Activated CD8-positive, alpha-beta T cell treated with anti-CD3 and anti-CD28 coated beads for 36 hours (primary cell): ENCODE measurements at regions not wholly inside any gene's neighbourhood (a gene's known extent, or its start where the extent isn't known, plus 50 kb on each side); places are given as distances from the start of the nearest gene placed in this dataset.

ENCODE experiments used
- ATAC-seq: fragments of 200-7000 bp; cut with Tn5 transposase; one replicate; pipeline ENCODE4 v1.10.0; 2021; ENCODE audit warnings: mild to moderate bottlenecking, moderate library complexity
- CTCF ChIA-PET: fragments of 350-600 bp; sonication (Branson Sonifier 250); formaldehyde crosslinking; loops from one replicate; lab custom pipeline; 2021; ENCODE audit warnings: antibody characterized with exemption; lab: Charles Lee
- POLR2A ChIA-PET: fragments of 350-600 bp; sonication (Branson Sonifier 250); formaldehyde crosslinking; loops from one replicate; lab custom pipeline; 2021; ENCODE audit warnings: antibody characterized with exemption; lab: Charles Lee
- DNase-seq: peaks from one replicate; pipeline ENCODE4 v3.0.0-alpha.2; 2020
- H3K27ac Mint-ChIP-seq: one replicate; pipeline ENCODE4 v1.8.0; 2021; ENCODE audit warnings: mild to moderate bottlenecking, mixed read lengths
- H3K27me3 Mint-ChIP-seq: one replicate; pipeline ENCODE4 v1.8.0; 2021; ENCODE audit warnings: mixed read lengths
- H3K36me3 Mint-ChIP-seq: one replicate; pipeline ENCODE4 v1.8.0; 2021; ENCODE audit warnings: low read depth, mixed read lengths
- H3K4me1 Mint-ChIP-seq: one replicate; pipeline ENCODE4 v1.8.0; 2021; ENCODE audit warnings: low read depth, mixed read lengths
- H3K4me3 Mint-ChIP-seq: one replicate; pipeline ENCODE4 v1.8.0; 2021; ENCODE audit warnings: mild to moderate bottlenecking, moderate library complexity, mixed read lengths
- H3K9me3 Mint-ChIP-seq: one replicate; pipeline ENCODE4 v1.8.0; 2021; ENCODE audit warnings: mixed read lengths
- CTCF ChIP-seq: fragments of 200-600 bp; IDR thresholded peaks from one replicate; pipeline ENCODE4 v1.8.0; 2022; ENCODE audit warnings: antibody characterized with exemption, mild to moderate bottlenecking
- intact Hi-C: fragments of 100-400 bp; cut with micrococcal nuclease; formaldehyde crosslinking; loops from one replicate; pipeline ENCODE4 v1.10.0; 2022

DNA sequence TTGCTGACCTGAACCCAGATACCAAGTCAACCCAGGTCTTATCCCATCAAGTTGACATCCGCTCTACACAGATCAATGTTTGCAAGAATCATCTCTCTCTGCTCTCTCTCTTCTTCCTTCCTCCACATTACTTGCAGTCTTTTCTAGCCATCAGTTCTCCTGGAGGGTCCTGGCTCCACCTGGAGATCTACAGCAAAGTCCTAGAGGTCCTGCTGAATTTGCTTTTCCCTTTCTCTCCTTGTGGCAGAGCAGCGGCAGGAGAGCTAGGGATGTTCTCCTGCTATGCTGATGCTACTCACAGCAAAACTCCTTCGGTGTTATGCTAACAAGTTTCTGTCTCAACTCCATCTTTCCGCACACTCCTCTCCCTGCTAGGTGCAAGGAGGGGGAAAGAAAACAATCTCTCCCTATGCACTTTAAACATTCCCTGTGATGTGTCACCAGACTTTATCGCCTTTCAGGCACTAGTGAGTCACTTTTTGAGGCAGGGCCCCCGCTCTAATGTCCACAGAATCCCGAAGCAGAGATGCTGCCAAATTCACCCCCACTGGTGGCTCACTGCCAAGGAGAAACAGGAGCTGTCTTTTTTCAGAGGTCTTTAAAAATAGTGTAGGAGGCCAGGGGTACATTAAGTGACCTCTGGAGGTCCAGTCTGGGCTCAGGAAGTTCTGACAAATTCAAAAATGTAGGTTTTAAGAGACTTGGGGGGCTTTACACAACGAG lies 62.6 kb downstream of the FAM50B start:
- ChIA-PET POLR2A (no interaction called here), CTCF (interaction anchor here (1.8 to 2.0 kb wide), 3 partner anchors 21 to 169 kb away, joined by 4 to 5 read pairs (median 5); partner anchors contain the start of gene FAM50B)
- H3K36me3 Mint-ChIP-seq: no peaks in the 10 kb centered on the region
- TF ChIP-seq CTCF: no peak
- no peaks in the 10 kb centered on the region for H3K9me3 Mint-ChIP-seq
- no peak for DNase-seq
- H3K4me3 Mint-ChIP-seq: no peak overlapping the region
- H3K27ac Mint-ChIP-seq: no peak overlapping the region
- peaks cover 46% of the 10 kb centered on the region for H3K27me3 Mint-ChIP-seq
- peaks cover 21% of the 10 kb centered on the region for H3K4me1 Mint-ChIP-seq
- no peak for ATAC-seq
- intact Hi-C loops: no loop called here

GRCh38 chr6:3912361-3913076 lies 63.3 kb downstream of the FAM50B start:
- no peak for TF ChIP-seq CTCF
- ChIA-PET POLR2A (no interaction called here), CTCF (interaction anchor here (1.3 to 1.6 kb wide), 3 partner anchors 64 to 79 kb away, joined by 3 to 7 read pairs (median 4); partner anchors contain the start of gene FAM50B)
- Mint-ChIP-seq H3K36me3 (no peaks in the 10 kb centered on the region), H3K27ac (no peak overlapping the region), H3K4me1 (peaks cover 21% of the 10 kb centered on the region), H3K4me3 (no peak overlapping the region), H3K27me3 (peaks cover 44% of the 10 kb centered on the region), H3K9me3 (no peaks in the 10 kb centered on the region)
- DNase-seq (no peak), ATAC-seq (no peak)
- intact Hi-C loops: no loop called here

- ATAC-seq (no peak), DNase-seq (no peak)
- CTCF ChIA-PET: interaction anchor here (1.3 to 1.9 kb wide), 6 partner anchors 20 to 78 kb away, joined by 3 to 7 read pairs (median 4); partner anchors contain the start of gene FAM50B
- Mint-ChIP-seq H3K27me3 (peaks cover 42% of the 10 kb centered on the region), H3K27ac (no peak overlapping the region), H3K9me3 (no peaks in the 10 kb centered on the region), H3K4me1 (peaks cover 21% of the 10 kb centered on the region), H3K4me3 (no peak overlapping the region), H3K36me3 (no peaks in the 10 kb centered on the region)
- no peak for TF ChIP-seq CTCF
- POLR2A ChIA-PET: no interaction called here
- intact Hi-C loops: no loop called here
Measured at GRCh38 chr6:3913077-3913957, 64.1 kb downstream of the FAM50B start.

DNA sequence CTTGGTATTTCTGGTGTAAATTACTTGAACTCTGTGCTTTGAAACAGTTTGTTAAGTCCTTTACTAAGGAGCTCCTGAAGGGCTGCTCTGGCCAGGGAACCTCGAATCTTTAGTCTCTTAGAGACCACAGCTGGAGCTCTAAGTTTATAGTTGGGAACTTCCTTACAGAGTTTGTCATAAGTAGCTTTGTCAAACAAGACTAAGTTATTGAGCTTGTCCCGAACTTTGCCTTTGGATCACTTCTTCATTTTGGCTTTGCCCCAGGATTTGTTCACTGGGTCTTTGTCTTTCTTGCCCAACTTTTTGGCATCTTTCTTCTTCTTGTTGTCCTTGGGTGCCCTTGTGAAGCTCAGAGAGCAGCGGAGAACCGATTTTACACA lies 64.8 kb downstream of the FAM50B start:
- no peak for ATAC-seq
- Mint-ChIP-seq H3K27ac (no peak overlapping the region), H3K36me3 (no peaks in the 10 kb centered on the region), H3K9me3 (no peaks in the 10 kb centered on the region), H3K27me3 (peaks cover 42% of the 10 kb centered on the region), H3K4me1 (peaks cover 21% of the 10 kb centered on the region), H3K4me3 (no peak overlapping the region)
- no peak for TF ChIP-seq CTCF
- intact Hi-C loops: no loop called here
- POLR2A ChIA-PET: no interaction called here
- DNase-seq: no peak
- CTCF ChIA-PET: interaction anchor here (1.4 to 1.9 kb wide), 5 partner anchors 19 to 65 kb away, joined by 4 to 7 read pairs (median 4); partner anchors contain the start of gene FAM50B
